B cell (primary cell): ENCODE measurements at regions not wholly inside any gene's neighbourhood (a gene's known extent, or its start where the extent isn't known, plus 50 kb on each side); places are given as distances from the start of the nearest gene placed in this dataset.

Experiments
- ATAC-seq: fragments of 200-7000 bp; cut with Tn5 transposase; one replicate; pipeline ENCODE4 v1.10.0; 2021; ENCODE audit warnings: low read depth, mild to moderate bottlenecking, moderate number of reproducible peaks, moderate library complexity
- CTCF ChIA-PET: fragments of 350-600 bp; sonication (Branson Sonifier 250); formaldehyde crosslinking; loops from one replicate; lab custom pipeline; 2021; ENCODE audit warnings: antibody characterized with exemption, inconsistent platforms; lab: Charles Lee
- POLR2A ChIA-PET: fragments of 350-600 bp; sonication (Branson Sonifier 250); formaldehyde crosslinking; loops from one replicate; lab custom pipeline; 2021; ENCODE audit warnings: antibody characterized with exemption; lab: Charles Lee
- DNase-seq: peaks from one replicate; pipeline ENCODE4 v3.0.0; 2013
- H2AFZ ChIP-seq: 2 replicates; pipeline ENCODE4 v1.6.1; 2012; ENCODE audit warnings: mild to moderate bottlenecking, low read depth, low read length; ENCODE audit not compliant: insufficient read depth, poor library complexity, severe bottlenecking
- H3K27ac ChIP-seq, 2 donors: 1 replicate in 1 of 2; 2 replicates in 1 of 2; pipeline ENCODE4 v1.5.1; 2012 to 2013; ENCODE audit warnings: low read length in 2 of 2, mild to moderate bottlenecking in 2 of 2, moderate library complexity in 1 of 2
- H3K27me3 ChIP-seq, 4 experiments: fragments of 200-600 bp in 1 of 4; sonication (generic) in 1 of 4; replicated peaks in 1 of 4; 1 replicate in 2 of 4; 2 replicates in 2 of 4; pipeline versions ENCODE4 v1.6.1 to v1.7.0; 2013 to 2016; ENCODE audit warnings: low read length in 3 of 4, mild to moderate bottlenecking in 2 of 4, mixed read lengths in 1 of 4, moderate library complexity in 1 of 4; ENCODE audit not compliant: insufficient read depth in 4 of 4, control insufficient read depth in 3 of 4; ENCODE audit errors: control extremely low read depth in 1 of 4
- H3K36me3 ChIP-seq, 2 experiments: replicated peaks in 1 of 2; 1 replicate in 1 of 2; 2 replicates in 1 of 2; pipeline versions ENCODE4 v1.6.1 to v1.7.1; 2013; ENCODE audit warnings: low read length in 1 of 2; ENCODE audit not compliant: insufficient read depth in 2 of 2, control insufficient read depth in 1 of 2; ENCODE audit errors: control extremely low read depth in 1 of 2, extremely low read depth in 1 of 2
- H3K4me1 ChIP-seq, 2 donors: fragments of 200-600 bp in 1 of 2; sonication (generic) in 1 of 2; 1 replicate in 1 of 2; 2 replicates in 1 of 2; pipeline versions ENCODE4 v1.5.1 to v1.6.1; 2013 to 2017; ENCODE audit warnings: low read length in 2 of 2; ENCODE audit not compliant: control insufficient read depth in 2 of 2, insufficient read depth in 2 of 2
- H3K4me2 ChIP-seq: replicated peaks from 2 replicates; pipeline ENCODE3; 2012; ENCODE audit warnings: mild to moderate bottlenecking, low read depth, low read length; ENCODE audit not compliant: poor library complexity, severe bottlenecking
- H3K4me3 ChIP-seq, 5 experiments: fragments of 200-600 bp in 1 of 5; sonication (generic) in 1 of 5; 1 replicate in 3 of 5; 2 replicates in 2 of 5; pipeline versions ENCODE4 v1.5.1 to v1.7.0; 2011 to 2016; ENCODE audit warnings: low read length in 4 of 5, mild to moderate bottlenecking in 4 of 5, low read depth in 2 of 5, control low read depth in 1 of 5, moderate library complexity in 1 of 5; ENCODE audit not compliant: insufficient read depth in 1 of 5; ENCODE audit errors: control extremely low read depth in 1 of 5, extremely low read depth in 1 of 5
- H3K79me2 ChIP-seq: fragments of 200-600 bp; sonication (generic); one replicate; pipeline ENCODE4 v1.6.0; 2016; ENCODE audit warnings: low read length; ENCODE audit not compliant: control insufficient read depth, insufficient read depth
- H3K9ac ChIP-seq: fragments of 200-600 bp; sonication (generic); 2 replicates; pipeline ENCODE4 v1.6.1; 2017; ENCODE audit warnings: mild to moderate bottlenecking, low read length, moderate library complexity
- H3K9me3 ChIP-seq, 3 donors: one replicate each; pipeline versions ENCODE4 v1.6.1 to v1.7.1; 2013; ENCODE audit warnings: low read length in 2 of 3; ENCODE audit not compliant: control insufficient read depth in 2 of 3, insufficient read depth in 1 of 3; ENCODE audit errors: control extremely low read depth in 1 of 3
- H4K20me1 ChIP-seq: 2 replicates; pipeline ENCODE4 v1.6.0; 2012; ENCODE audit warnings: mild to moderate bottlenecking, low read length; ENCODE audit not compliant: insufficient read depth, control insufficient read depth, poor library complexity, severe bottlenecking
- H3K27ac Mint-ChIP-seq: one replicate; pipeline ENCODE4 v1.8.0; 2021; ENCODE audit warnings: mixed read lengths
- H3K27me3 Mint-ChIP-seq: one replicate; pipeline ENCODE4 v1.8.0; 2021; ENCODE audit warnings: mixed read lengths
- H3K4me1 Mint-ChIP-seq: one replicate; pipeline ENCODE4 v1.8.0; 2021; ENCODE audit warnings: mixed read lengths
- H3K4me3 Mint-ChIP-seq: one replicate; pipeline ENCODE4 v1.8.0; 2021; ENCODE audit warnings: mixed read lengths
- H3K9me3 Mint-ChIP-seq: one replicate; pipeline ENCODE4 v1.8.0; 2022; ENCODE audit warnings: mixed read lengths; ENCODE audit not compliant: insufficient read depth
- EZH2 ChIP-seq: IDR thresholded peaks from 2 replicates; pipeline ENCODE4 v1.6.1; 2012; ENCODE audit warnings: borderline replicate concordance, low read depth, mild to moderate bottlenecking, moderate library complexity, low read length; ENCODE audit not compliant: insufficient read depth, poor library complexity, severe bottlenecking
- WGBS: methylation state at CpG from one replicate; pipeline ENCODE4 v1.1.5; 2013; ENCODE audit warnings: missing lambda C conversion rate; ENCODE audit not compliant: insufficient coverage; 5-methylcytosine and 5-hydroxymethylcytosine counted together
- intact Hi-C: fragments of 100-400 bp; cut with micrococcal nuclease; formaldehyde crosslinking; loops from one replicate; pipeline ENCODE4 v1.10.0; 2022
- TF ChIP-seq, protein P1 (sequence below): fragments of 200-600 bp; IDR thresholded peaks from one replicate; pipeline ENCODE4 v1.8.0; 2022; ENCODE audit warnings: antibody characterized with exemption, mild to moderate bottlenecking

DNA sequence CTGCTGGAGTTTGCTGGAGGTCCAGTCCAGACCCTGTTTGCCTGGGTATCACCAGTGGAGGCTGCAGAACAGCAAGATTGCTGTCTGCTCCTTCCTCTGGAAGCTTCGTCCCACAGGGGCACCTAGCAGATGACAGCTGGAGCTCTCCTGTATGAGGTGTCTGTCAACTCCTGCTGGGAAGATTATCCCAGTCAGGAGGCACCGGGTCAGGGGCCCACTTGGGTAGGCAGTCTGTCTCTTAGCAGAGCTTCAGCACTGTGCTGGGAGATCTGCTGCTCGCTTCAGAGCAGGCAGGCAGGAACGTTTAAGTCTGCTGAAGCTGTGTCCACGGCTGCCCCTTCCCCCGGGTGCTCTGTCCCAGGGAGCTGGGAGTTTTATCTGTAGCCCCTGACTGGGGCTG lies 96.8 kb upstream of the SLC35F1 start:
- H2AFZ ChIP-seq: no peak overlapping the region
- CTCF ChIA-PET: no interaction called here
- H3K4me1 Mint-ChIP-seq: no peaks in the 10 kb centered on the region
- no peak overlapping the region for H3K27ac ChIP-seq
- no peak overlapping the region for H3K4me3 ChIP-seq
- no peak overlapping the region for H3K4me3 Mint-ChIP-seq
- no peak for TF ChIP-seq EZH2
- TF ChIP-seq, protein P1, sequence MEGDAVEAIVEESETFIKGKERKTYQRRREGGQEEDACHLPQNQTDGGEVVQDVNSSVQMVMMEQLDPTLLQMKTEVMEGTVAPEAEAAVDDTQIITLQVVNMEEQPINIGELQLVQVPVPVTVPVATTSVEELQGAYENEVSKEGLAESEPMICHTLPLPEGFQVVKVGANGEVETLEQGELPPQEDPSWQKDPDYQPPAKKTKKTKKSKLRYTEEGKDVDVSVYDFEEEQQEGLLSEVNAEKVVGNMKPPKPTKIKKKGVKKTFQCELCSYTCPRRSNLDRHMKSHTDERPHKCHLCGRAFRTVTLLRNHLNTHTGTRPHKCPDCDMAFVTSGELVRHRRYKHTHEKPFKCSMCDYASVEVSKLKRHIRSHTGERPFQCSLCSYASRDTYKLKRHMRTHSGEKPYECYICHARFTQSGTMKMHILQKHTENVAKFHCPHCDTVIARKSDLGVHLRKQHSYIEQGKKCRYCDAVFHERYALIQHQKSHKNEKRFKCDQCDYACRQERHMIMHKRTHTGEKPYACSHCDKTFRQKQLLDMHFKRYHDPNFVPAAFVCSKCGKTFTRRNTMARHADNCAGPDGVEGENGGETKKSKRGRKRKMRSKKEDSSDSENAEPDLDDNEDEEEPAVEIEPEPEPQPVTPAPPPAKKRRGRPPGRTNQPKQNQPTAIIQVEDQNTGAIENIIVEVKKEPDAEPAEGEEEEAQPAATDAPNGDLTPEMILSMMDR: no peak
- H3K4me2 ChIP-seq: no peak overlapping the region
- intact Hi-C loops: no loop called here
- H3K27me3 ChIP-seq: no peaks in the 10 kb centered on the region
- 73% methylated on average over 6 of the region's 6 CpGs for WGBS
- no peak overlapping the region for H3K27ac Mint-ChIP-seq
- H3K9me3 Mint-ChIP-seq: peaks cover 3% of the 10 kb centered on the region
- H3K9me3 ChIP-seq: peaks cover 0 to 10% (median 0%) of the 10 kb centered on the region in 3 donors
- H3K79me2 ChIP-seq: no peaks in the 10 kb centered on the region
- H3K4me1 ChIP-seq: no peaks in the 10 kb centered on the region
- DNase-seq (no peak), ATAC-seq (no peak)
- H3K27me3 Mint-ChIP-seq: peaks cover 6% of the 10 kb centered on the region
- no peaks in the 10 kb centered on the region for H4K20me1 ChIP-seq
- H3K9ac ChIP-seq: no peak overlapping the region
- POLR2A ChIA-PET: no interaction called here
- H3K36me3 ChIP-seq: no peaks in the 10 kb centered on the region

DNA sequence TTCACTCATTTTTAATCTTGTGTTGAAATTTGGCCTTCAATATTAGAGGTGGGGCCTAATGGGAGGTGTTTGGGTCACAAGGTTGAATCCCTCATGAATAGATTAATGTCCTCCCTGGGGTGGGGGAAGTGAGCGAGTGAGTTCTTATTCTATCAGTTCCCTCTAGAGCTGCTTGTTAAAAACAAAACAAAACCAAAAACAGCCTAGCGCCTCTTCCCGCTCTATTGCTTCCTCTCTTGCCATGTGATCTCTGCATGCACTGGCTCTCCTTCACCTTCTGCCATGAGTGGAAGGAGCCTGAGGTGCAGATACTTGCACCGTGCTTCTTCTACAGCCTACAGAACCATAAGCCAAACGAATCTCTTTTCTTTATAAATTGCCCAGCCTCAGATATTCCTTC lies 89.6 kb upstream of the SLC35F1 start:
- H3K27me3 ChIP-seq: no peaks in the 10 kb centered on the region
- DNase-seq: no peak
- no peaks in the 10 kb centered on the region for H4K20me1 ChIP-seq
- H3K79me2 ChIP-seq: no peaks in the 10 kb centered on the region
- no peak overlapping the region for H3K9ac ChIP-seq
- H2AFZ ChIP-seq: no peak overlapping the region
- no peaks in the 10 kb centered on the region for H3K9me3 Mint-ChIP-seq
- peaks cover 0 to 3% (median 0%) of the 10 kb centered on the region in 3 donors for H3K9me3 ChIP-seq
- no peak overlapping the region for H3K27ac ChIP-seq
- intact Hi-C loops: no loop called here
- H3K27me3 Mint-ChIP-seq: no peaks in the 10 kb centered on the region
- TF ChIP-seq, protein P1: no peak
- no peak for TF ChIP-seq EZH2
- 90% methylated on average over 4 of the region's 5 CpGs for WGBS
- H3K4me1 ChIP-seq: no peaks in the 10 kb centered on the region
- no peak overlapping the region for H3K27ac Mint-ChIP-seq
- ATAC-seq: no peak
- CTCF ChIA-PET: no interaction called here
- no peaks in the 10 kb centered on the region for H3K36me3 ChIP-seq
- H3K4me1 Mint-ChIP-seq: no peaks in the 10 kb centered on the region
- no peak overlapping the region for H3K4me2 ChIP-seq
- POLR2A ChIA-PET: no interaction called here
- no peak overlapping the region for H3K4me3 ChIP-seq
- H3K4me3 Mint-ChIP-seq: no peak overlapping the region
